Right forelimb (tissue), 1 donor: ENCODE measurements at regions not wholly inside any gene's neighbourhood (a gene's known extent, or its start where the extent isn't known, plus 50 kb on each side); places are given as distances from the start of the nearest gene placed in this dataset.

Experiments
- DNase-seq: peaks from one replicate; pipeline ENCODE4 v3.0.0-alpha.2; 2018

DNA sequence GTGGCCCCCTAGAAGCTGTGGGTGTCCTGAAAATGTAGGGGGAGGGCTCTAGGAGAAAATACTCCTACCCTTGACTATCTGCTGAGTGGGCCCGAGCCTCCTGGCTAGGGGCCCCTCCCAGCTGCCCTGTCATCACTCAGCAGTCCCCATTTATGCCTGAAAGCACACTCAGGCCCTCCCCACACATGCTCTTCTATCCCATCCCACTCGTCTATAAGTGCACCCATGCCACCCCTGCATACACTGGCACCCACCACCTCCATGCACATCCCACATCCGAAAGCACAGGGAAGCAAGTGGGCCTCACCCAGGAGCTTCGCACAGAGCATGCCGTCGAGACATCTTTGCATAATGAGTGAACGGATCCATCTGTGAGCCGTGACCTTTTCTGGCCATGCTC lies 80.4 kb upstream of the POU3F1 start:
- peak; percentile 21 for DNase-seq

DNA sequence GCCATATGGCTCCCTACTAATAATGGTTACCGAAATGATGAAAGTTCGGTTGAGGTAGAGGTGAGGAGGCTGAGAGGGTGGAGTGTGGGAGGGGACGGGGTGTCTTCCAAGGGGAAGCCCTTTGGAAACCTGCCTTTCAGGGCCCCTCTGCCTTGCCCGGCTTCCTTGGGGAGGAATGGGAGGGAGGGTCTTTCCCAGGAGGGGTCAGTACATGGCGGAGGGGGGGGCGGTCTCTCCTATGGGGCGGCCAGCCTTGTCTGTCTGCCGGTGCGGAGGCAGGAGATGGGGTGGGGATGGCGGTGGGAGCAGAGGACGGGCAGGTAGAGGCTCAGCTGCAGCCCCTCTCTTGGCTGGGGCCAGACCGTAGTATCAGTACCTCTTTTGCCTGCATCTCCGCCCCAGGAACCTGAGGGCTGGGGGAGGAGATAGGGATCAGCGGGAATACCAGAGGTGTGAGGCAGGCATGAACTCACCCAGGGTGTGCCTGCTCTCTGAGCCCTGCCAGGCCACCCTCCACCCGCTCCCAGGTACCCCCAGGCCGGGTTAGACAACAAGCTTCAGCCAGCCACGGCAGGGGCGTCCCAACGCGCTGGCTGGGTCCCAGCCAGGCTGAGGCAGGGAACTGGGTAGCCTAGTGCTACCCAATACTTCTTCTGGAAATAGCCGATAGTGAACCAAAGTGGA lies 79.4 kb upstream of the POU3F1 start:
- DNase-seq, result peak; percentile 37

DNA sequence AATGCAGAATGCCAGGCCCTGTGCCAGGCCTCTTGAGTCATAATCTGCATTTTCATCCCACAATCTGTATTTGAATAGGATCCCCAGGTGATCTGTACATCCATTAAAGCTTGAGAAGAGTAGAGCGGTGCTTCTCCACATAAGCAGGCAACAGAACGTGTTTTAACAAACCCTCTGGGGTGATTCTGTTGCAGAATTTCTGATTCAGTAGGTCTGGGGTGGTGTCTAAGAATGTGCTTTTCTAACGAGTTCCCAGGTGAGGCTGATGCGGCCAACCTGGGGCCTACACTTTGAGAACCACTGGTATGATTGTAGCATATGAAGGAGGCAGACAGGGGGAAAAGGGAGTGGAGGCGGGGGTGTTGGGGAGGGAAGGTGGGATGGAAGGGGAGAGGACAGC lies 78.4 kb upstream of the POU3F1 start:
- DNase-seq, result peak; percentile 10

DNA sequence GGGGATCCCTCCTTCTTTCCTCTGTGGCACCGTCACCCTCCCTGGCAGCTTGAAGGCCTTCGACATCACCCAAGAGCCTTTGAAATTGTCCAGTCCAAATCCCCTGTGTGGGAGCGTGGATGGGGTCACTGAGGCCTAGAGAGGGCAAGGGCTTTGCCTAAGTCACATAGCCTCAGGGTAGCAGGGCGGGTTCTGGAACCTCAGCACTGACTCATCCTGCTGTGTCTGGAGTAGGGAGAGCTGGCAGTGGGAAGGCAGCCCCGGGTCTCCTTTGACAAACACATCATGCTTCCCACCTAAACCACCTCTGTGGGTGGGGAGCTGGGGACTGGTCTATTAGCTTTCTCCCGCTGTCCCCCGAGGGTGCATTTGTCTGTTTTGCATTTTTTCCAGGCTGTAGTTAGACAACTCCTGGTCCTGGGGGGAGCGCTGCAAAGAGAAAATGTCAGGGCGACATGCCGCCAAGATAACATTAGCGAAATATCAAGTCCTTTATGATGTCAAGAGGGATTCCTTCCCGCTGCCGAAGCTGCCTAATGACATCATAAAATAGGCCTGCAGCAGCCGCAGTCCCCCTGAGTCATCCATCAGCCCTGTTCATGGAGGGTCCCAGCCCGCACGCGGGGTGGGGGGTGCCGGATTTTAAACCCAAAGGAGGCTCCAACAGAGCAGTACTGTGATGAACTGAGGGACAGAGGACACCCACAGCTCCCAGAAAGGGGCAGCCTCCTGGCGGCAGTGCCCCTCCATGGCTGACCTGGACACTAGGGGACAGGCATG lies 77.0 kb upstream of the POU3F1 start:
- DNase-seq, result no peak

DNA sequence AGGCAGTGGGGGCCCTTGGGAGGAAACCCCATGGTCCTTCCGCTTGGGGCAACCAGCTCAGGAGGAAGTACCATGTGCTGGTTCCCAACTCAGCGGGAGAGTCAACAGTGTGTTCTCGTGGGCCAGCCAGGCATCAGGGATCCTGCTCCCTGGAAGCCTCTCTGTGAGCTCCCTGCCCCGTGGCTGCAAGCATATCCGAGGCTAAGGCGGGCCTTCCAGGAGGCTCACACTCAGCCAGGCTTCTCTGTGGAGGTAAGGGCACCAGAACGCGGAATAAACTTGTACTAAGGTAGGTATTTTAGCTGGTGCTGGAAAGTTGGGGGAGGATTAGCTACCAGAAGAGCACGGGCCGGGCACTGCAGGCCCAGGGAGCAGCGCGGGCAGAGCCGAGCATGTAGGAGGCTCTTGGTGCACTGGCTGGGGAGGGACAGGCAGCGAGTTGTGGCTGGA lies 74.7 kb upstream of the POU3F1 start:
- no peak for DNase-seq

DNA sequence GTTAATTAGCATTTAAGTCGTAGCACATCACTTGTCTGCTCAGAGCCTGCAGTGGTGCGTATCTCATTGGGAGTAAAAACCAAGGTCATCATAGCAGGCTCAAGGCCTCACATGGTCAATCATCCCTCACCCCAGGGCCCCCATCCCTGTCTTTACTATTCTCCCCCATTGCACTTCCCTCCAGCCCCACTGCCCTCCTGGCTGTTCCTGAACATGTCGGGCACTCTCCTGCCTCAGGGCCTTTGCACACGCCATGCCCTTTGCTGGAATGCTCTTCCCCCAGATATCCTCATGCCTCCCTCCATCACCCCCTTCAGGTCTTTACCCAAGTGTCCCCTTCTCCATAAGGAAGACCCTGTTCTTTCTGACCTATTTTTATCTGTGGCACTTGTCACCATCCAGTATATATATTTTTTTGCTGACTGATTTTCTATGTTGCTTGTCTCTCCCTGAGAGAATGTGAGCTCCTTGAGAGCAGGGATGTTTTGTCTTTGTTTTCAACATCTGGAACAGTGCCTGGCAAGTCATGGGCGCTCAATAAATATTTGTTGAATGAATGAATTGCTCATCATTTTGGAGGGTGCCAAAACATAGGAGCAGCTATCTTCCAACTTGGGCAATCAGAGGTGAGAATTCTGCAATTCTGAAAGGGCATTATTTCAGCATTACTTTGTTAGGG lies 74.1 kb upstream of the POU3F1 start:
- no peak for DNase-seq

DNA sequence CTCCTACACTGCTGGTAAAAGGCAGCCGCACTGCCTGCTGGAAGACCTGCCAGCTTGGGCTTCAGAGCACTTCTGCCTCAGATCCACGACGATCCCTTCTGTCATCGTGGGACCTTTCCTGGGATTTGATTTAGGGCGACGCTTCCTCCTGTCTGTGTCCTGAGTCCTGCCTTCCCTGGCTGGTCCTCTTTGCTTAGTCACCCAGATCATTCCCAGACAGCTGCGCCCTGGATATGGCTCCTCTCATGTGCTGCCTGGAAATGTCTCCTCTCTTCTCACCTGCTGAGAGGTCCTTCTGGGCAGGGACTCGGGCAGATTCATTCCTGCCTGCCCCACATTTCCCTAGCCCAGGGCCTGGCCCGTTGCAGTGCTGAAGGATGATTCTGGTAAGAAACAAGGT lies 72.4 kb upstream of the POU3F1 start:
- DNase-seq, result no peak

DNA sequence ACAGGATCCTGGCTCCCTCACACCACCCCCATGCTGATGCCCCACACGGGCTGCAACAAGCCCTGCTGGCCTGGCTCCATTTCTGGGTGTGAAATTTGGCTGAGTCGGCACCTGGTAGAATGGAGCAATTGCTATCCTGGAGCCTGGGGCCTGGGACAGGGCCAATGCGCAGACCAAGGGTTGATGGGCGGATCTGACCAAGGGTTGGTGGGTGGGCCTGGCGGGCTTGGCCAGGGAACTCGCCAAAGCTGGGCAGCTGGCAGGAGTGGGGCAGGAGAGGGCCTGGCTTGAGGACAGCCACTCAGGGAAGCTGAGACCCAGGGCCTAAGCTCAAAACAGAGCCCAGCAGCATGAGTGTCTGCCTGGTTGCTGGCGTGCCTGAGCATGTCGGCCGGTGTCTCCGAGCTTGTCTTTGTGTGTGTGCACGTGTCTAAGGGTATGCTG lies 70.9 kb upstream of the POU3F1 start:
- DNase-seq, result no peak

DNA sequence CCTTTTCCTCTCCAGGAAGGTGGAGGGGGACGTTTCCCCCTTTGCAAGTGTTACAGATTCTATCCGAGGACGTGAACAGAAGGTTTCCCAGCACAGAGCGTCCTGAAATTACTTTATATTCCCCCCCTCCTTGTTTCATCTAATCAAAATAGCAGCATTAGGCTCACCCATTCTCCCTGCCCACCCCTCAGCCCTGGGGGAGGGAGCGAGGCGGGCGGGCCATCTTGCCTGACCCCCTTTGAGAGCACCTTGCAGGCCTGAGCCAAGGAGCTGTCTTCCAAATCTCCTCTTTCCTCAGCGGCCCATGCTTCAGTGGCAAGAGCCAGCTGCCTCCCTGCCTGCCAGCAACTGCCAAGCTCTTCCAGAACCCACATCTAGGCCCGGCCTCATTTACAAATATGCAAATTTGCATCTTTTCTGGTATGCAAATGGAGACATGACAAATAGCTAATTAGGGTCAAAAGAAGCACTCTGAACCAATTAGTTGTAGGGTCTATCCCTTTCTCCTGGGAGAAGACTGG lies 69.1 kb upstream of the POU3F1 start:
- no peak for DNase-seq

DNA sequence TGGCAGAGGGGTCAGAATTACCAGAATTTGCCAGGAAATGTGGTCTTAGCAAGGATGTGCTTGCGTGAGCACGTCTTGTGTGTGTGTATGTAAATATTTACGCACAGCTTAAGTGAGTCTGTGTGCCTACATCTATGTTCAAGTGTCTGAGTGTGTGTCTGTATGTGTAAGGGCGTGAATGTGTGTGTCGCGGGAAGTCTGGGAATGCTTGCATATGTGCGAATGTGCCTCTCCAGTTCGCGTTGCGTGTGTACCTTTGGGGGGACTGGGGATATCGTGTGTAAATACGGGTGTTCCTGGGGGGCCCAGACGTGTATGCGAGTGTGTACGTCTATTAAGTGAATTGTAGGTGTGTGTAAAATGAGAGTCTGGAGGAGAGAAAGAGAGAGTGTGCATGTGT lies 68.6 kb upstream of the POU3F1 start:
- DNase-seq, result no peak

DNA sequence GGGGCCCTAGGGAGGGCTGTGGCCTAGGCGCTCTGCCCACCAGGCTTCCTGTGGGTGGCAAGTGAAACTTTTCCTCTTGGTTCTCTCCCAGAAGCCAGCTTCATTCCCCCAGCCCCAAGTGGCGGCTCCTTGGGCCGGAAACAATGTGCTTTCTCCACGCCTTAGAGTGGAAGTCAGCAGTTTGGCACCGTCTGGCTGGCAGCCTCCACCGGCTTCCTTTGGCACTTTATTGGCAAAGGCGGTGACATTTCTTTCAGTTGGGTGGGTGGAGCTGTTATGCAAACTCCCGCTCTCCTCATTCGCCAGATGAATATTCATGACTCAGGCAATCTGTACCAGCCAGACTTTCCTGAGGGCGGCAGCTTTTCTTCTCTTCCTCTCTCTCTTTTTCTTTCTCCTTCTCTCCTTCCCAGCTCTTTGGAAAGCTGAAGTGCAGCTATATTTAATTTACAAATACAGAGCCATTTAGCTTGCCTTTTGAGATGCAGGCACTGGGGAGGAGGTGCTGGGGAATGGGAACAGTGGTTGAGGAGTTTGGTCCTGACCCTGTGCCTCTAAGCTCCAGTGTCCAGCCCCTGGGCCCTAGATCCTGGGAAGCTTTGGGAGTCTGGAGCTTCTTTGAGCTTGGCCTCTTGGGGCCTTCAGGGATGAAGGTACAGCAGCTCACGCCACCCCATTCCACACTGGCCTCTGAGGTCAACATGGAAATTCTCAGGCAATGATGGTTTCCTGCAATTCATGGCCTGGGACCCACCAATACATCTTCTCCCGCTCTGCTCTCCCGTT lies 67.8 kb upstream of the POU3F1 start:
- DNase-seq, result no peak

DNA sequence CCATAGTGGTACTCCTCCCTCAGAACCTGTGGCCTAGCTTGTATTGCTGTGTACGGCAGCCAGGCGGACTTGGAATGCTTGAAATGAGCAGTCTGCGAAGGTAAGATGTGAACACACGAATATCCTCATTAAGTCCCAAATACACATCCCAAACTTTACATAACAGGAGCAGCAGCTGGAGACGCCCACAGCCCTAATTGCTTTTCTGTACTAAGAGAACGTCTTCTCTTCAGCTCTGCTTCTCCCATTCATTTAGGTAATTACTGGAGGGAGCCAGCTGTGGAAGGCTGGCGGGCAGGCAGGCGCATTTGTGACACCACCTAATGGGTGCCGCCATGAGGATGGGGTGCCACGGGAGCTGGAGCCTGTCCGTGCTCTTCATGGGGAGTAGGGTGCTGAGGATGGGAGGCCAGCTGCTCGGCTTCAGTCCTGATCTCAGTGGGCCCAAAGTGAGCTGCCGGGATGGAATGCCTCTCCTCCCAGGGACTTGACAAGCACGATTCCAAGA lies 66.6 kb upstream of the POU3F1 start:
- no peak for DNase-seq

DNA sequence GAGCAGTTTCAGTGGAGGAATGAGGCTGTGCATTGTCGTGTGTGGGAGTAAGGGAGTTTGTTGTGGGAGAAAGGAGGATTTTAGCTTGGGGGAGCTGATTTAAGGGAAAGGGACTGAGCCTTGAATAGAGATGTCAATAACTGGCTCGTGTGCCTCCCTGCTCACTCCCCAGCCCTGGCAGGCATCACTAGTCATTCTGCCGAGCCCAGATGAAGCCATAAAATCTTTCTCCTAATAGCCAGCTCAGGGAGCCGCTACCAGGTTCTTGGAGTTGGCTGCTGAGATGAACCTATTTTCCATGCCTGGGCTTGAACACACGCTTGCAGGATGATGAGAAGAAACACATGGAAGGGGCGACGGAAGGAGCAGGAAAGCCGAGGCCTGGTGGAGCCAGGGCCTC lies 65.0 kb upstream of the POU3F1 start:
- no peak for DNase-seq

DNA sequence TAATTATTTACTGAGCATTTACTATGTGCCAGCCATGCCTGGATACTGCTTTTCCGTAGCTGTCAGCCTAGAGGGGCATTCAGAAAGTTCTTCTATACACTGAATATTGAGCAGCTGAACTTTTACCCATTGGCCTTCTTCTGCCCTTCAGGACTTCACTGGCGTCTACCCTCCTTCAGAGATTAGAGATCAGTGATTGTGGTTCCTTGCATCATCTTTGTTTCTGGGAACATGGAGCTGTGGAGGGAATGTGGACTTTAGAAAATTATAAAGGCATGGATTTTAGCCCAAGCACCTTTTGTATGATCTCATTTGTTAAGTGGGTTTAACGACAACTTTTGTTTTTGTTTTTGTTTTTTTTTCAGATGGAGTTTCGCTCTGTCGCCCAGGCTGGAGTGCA lies 58.7 kb upstream of the POU3F1 start:
- no peak for DNase-seq

DNA sequence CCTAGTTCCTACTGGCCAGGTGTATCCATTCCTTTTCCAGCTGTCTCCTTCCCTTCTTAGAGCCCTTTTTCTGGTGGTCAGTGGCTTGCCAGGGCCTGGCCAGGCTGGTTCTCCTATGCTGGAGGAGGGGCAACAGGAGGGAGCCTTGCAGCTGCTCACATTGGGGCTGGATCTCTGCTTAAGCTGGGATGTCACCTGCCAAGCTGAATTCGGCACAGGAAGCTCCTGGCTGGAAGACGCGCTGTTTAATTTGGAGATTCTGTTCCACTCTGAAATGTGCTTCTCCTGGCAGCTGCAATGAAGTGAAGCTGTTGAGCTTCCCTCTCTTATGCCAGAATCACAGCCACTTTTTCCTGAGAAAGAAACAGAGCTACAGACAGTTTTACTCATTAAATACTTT lies 56.0 kb upstream of the POU3F1 start:
- peak; percentile 63 for DNase-seq

DNA sequence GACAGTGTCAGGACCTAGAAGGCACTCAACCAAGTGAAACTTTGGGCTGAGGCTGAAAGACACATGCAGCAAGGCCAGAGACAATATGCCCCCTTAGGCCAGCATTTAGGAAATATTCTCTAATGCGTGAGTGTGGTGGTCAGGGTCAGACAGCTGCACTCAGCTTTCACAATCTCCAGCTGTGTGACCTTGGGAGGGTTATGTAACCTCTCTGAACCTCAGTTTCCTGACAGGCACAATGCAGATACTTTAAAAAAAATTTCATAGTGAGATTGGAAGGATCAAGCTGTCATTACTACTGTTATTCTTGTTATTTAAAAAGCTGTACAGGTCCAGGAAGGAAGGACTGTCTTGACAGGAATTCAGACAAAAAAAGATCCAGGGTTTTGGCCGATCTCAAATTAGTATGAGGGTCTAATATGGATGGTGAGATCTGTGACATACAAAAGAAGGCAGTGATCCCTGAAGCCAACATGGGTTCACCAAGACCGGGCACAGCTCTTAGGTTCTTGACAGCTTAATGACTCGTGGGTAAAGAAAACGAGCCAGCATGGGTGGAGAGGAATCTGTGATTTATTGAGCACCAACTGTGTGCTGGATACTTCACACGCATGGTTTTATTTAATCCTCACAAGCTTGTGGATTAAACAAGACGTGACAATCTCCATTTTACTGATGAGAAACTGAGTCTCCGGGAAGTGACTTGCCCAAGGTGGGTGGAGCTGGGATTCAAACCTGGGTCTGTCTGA lies 54.6 kb upstream of the POU3F1 start:
- no peak for DNase-seq

DNA sequence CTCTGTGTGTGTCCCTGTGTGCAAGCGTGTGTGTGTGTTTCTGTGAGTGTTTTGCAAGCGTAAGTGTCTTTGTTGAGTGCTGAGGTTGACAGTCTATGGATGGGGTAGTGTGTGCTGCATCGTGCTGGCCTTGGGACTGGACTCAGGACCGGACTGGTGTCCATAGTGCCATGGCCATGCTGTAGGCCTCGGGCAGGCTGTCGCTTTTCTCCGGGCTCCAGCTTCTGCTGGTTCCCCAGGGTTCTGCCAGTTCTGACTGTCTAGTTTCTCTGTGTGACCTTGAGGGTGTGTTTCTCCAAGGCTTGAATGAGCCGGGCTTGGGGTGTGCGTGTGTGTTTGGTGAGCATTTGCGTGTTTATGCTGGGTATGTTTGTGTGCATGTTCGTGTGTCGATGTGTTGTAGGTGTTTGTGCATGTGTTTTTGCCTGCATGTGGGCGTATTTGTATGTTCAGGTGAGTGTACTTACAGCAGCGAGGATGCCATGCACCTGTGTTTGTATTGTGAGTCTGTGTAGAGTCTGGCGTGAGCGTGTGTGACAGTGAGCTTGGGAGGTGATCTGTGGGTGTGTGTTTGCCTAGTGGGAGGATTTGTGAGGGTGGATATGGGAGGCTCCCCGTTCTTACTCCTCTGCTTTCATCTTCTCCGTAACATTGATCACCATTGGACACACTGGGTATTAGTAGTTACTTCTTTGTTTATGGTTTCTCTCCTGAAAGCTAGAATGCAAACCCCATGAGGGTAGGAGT lies 51.7 kb upstream of the POU3F1 start:
- no peak for DNase-seq

DNA sequence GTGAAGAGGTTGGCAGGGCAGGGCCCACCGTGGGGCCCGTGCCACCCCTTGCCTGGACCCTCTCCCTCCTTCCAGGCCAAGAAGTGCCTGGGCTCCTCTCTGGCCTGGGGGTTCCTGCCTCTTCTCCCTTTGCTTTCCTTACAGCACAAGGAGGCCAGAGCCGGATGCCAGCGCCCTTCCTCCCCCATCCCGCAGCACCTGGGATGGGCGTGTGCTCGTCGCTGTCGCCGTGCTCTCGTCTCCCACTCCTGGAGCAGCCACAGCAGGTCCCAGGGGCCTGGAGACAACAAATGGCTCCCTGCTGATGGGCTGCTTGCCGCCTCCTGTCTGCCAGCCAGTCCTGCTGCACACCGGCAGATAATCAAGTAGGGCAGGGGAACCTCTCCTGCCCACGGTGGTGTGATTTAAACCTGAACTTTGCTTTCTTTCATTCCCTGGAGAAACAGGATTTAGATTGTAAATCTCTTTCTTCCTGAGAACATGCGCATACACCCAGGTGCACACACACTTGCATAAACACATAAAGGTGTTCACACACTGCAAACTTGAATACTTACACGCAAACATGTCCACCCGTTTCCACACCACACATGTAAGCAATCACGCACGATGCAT lies 50.8 kb upstream of the POU3F1 start:
- DNase-seq, result no peak
